HCT116 (cell line): ENCODE measurements at regions not wholly inside any gene's neighbourhood (a gene's known extent, or its start where the extent isn't known, plus 50 kb on each side); places are given as distances from the start of the nearest gene placed in this dataset.

ENCODE experiments used
- CBX3 ChIP-seq: IDR thresholded peaks from 2 replicates; pipeline ENCODE4 v1.6.1; 2012; ENCODE audit warnings: low read depth
- CEBPB ChIP-seq: IDR thresholded peaks from 2 replicates; pipeline ENCODE4 v1.6.1; 2012; ENCODE audit warnings: low read depth
- EGR1 ChIP-seq: IDR thresholded peaks from 2 replicates; pipeline ENCODE4 v1.6.1; 2012; ENCODE audit warnings: low read depth
- EZH2 ChIP-seq: fragments of 200-600 bp; sonication (generic); IDR thresholded peaks from 2 replicates; pipeline ENCODE4 v1.6.1; 2017; ENCODE audit warnings: antibody characterized with exemption, mixed run types
- EZH2phosphoT487 ChIP-seq: fragments of 200-600 bp; IDR thresholded peaks from 2 replicates; pipeline ENCODE4 v1.6.1; 2018; ENCODE audit warnings: antibody characterized with exemption, borderline replicate concordance
- POLR2A ChIP-seq: IDR thresholded peaks from 2 replicates; pipeline ENCODE4 v1.7.0; 2011; ENCODE audit warnings: borderline replicate concordance; ENCODE audit not compliant: insufficient read depth, insufficient read length; ENCODE audit errors: extremely low read depth
- RAD21 ChIP-seq: IDR thresholded peaks from 2 replicates; pipeline ENCODE4 v1.6.1; 2012; ENCODE audit warnings: low read depth, mild to moderate bottlenecking
- ZNF274 ChIP-seq: fragments of 200-500 bp; sonication (Bioruptor generic); IDR thresholded peaks from 2 replicates; pipeline ENCODE4 v1.6.1; 2014; ENCODE audit warnings: mild to moderate bottlenecking, low read depth, low read length, inconsistent platforms
- TF ChIP-seq, protein P1 (sequence below), 3 experiments: fragments of 200-600 bp in 1 of 3; sonication (generic) in 1 of 3; IDR thresholded peaks in 2 of 3; conservative IDR thresholded peaks in 1 of 3; 2 replicates each; pipeline ENCODE4 v1.5.1; 2012 to 2017; ENCODE audit warnings: low read depth in 2 of 3, low read length in 2 of 3, antibody characterized with exemption in 1 of 3, borderline replicate concordance in 1 of 3, control low read depth in 1 of 3, mild to moderate bottlenecking in 1 of 3, mixed read lengths in 1 of 3, mixed run types in 1 of 3, moderate library complexity in 1 of 3; ENCODE audit not compliant: insufficient read depth in 1 of 3
- TF ChIP-seq, protein P2 (sequence below): IDR thresholded peaks from 2 replicates; pipeline ENCODE4 v1.6.1; 2012; ENCODE audit warnings: low read depth
- TF ChIP-seq, protein P3 (sequence below): IDR thresholded peaks from 2 replicates; pipeline ENCODE4 v1.6.1; 2012

DNA sequence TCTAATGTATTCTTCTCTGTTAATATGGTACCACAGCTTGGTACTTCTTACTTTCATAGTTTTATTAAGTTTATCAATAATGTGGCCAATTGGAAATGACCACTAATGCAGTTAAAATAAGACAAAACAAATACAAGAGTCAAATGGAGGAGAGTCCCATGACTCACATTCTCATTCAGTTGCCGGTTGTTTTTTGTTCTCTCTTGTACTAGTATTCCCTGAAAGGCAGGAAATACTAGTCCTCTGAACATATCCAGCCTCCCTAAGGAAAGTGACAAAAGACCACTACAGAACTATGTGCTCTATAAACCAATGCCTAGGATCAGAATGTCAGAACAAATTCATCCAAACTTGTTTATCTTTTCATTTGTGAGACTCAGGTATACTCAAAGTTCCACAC is 165.2 kb upstream of the SAMSN1 start:
- TF ChIP-seq, protein P1, sequence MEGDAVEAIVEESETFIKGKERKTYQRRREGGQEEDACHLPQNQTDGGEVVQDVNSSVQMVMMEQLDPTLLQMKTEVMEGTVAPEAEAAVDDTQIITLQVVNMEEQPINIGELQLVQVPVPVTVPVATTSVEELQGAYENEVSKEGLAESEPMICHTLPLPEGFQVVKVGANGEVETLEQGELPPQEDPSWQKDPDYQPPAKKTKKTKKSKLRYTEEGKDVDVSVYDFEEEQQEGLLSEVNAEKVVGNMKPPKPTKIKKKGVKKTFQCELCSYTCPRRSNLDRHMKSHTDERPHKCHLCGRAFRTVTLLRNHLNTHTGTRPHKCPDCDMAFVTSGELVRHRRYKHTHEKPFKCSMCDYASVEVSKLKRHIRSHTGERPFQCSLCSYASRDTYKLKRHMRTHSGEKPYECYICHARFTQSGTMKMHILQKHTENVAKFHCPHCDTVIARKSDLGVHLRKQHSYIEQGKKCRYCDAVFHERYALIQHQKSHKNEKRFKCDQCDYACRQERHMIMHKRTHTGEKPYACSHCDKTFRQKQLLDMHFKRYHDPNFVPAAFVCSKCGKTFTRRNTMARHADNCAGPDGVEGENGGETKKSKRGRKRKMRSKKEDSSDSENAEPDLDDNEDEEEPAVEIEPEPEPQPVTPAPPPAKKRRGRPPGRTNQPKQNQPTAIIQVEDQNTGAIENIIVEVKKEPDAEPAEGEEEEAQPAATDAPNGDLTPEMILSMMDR (IDR thresholded peaks at IDR 0.05 in 2 of 3, conservative IDR thresholded peaks at IDR 0.05 in 1 of 3; ENCODE audit: borderline replicate concordance in 1 of 3, insufficient read depth in 1 of 3, low read depth in 2 of 3, low read length in 2 of 3) = no peak
- TF ChIP-seq CEBPB (no peak), CBX3 (no peak), ZNF274 (no peak), EZH2 (no peak), POLR2A (no peak), RAD21 (no peak), EZH2phosphoT487 (no peak), EGR1 (no peak)
- TF ChIP-seq, protein P2, sequence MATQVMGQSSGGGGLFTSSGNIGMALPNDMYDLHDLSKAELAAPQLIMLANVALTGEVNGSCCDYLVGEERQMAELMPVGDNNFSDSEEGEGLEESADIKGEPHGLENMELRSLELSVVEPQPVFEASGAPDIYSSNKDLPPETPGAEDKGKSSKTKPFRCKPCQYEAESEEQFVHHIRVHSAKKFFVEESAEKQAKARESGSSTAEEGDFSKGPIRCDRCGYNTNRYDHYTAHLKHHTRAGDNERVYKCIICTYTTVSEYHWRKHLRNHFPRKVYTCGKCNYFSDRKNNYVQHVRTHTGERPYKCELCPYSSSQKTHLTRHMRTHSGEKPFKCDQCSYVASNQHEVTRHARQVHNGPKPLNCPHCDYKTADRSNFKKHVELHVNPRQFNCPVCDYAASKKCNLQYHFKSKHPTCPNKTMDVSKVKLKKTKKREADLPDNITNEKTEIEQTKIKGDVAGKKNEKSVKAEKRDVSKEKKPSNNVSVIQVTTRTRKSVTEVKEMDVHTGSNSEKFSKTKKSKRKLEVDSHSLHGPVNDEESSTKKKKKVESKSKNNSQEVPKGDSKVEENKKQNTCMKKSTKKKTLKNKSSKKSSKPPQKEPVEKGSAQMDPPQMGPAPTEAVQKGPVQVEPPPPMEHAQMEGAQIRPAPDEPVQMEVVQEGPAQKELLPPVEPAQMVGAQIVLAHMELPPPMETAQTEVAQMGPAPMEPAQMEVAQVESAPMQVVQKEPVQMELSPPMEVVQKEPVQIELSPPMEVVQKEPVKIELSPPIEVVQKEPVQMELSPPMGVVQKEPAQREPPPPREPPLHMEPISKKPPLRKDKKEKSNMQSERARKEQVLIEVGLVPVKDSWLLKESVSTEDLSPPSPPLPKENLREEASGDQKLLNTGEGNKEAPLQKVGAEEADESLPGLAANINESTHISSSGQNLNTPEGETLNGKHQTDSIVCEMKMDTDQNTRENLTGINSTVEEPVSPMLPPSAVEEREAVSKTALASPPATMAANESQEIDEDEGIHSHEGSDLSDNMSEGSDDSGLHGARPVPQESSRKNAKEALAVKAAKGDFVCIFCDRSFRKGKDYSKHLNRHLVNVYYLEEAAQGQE = no peak
- TF ChIP-seq, protein P3, sequence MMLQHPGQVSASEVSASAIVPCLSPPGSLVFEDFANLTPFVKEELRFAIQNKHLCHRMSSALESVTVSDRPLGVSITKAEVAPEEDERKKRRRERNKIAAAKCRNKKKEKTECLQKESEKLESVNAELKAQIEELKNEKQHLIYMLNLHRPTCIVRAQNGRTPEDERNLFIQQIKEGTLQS = no peak
